ENCODE measurements at regions not wholly inside any gene's neighbourhood (a gene's known extent, or its start where the extent isn't known, plus 50 kb on each side); places are given as distances from the start of the nearest gene placed in this dataset.

DNA sequence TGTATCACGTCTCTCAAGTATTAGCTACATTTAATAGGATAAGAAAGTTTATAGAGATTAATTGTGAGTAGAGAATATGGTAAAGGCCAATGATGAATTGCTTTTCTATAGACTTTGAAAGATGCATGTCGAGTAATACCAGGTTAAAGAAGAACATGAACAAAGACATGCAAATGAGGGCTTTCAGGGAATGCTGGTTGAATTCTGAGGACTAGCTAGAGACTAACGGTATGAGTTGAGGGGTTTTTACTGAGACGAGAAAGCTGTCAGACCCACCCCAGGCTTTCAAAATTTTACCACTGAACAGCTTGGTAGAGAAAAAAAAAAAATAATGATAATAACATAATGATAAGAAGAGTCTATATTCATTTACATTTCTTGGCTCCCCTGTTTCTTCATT is 796.0 kb upstream of the CDH8 start:
- no peak for TF ChIP-seq ZFX (IDR thresholded peaks at IDR 0.05)
- TF ChIP-seq, protein P1, sequence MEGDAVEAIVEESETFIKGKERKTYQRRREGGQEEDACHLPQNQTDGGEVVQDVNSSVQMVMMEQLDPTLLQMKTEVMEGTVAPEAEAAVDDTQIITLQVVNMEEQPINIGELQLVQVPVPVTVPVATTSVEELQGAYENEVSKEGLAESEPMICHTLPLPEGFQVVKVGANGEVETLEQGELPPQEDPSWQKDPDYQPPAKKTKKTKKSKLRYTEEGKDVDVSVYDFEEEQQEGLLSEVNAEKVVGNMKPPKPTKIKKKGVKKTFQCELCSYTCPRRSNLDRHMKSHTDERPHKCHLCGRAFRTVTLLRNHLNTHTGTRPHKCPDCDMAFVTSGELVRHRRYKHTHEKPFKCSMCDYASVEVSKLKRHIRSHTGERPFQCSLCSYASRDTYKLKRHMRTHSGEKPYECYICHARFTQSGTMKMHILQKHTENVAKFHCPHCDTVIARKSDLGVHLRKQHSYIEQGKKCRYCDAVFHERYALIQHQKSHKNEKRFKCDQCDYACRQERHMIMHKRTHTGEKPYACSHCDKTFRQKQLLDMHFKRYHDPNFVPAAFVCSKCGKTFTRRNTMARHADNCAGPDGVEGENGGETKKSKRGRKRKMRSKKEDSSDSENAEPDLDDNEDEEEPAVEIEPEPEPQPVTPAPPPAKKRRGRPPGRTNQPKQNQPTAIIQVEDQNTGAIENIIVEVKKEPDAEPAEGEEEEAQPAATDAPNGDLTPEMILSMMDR (conservative IDR thresholded peaks at IDR 0.05): no peak
- no peak overlapping the region for H3K27ac ChIP-seq

DNA sequence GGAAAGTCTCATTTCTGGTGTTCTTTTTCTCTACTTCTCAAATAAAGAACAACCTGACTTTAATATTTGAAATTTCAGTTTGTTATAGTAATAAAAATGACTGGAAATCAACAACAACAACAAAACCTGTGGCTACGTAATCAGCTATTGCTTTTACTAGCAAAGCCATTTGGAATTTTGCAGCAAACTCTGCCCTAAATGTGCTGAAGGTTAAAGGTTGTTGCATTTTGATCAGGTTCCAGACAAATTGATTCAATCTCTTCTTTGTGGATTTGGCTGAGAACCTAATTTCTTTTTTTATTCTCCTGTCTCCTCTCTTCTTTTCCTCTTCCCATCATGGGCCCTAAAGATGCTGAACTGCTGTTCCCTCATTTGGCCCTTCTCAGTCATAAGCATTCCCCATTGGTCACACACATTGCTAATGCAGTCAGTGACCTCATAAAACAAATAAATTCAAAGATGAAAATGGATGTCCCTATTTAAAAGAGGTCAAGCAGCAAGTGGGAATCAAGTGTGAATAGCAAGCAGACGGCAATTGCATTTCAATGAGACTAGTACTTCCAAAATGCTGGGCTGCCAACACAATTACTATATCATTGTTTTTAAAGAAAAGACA is 795.1 kb upstream of the CDH8 start:
- TF ChIP-seq, protein P1 (conservative IDR thresholded peaks at IDR 0.05): no peak
- TF ChIP-seq ZFX (IDR thresholded peaks at IDR 0.05): no peak
- no peak overlapping the region for H3K27ac ChIP-seq

DNA sequence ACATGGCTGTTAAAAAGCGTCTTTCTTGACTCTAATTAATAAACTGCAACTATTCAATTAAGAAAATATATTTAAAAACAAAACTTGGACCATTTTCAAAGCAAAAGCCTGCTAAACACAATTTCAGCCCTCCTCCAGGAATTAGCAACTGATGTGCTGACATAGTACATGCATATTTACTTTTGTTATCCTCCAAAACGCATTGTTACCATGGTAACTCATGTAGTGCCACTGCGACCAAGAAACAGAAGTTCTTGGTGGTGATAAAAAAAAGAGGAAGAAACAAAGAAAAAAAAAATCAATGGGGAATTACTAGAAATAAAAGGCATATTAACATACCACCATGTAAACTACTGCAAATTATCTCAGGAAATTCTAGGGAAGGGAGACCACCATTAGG is 793.4 kb upstream of the CDH8 start:
- TF ChIP-seq ZFX (IDR thresholded peaks at IDR 0.05): no peak
- TF ChIP-seq, protein P1 (conservative IDR thresholded peaks at IDR 0.05): no peak
- H3K27ac ChIP-seq: no peak overlapping the region

DNA sequence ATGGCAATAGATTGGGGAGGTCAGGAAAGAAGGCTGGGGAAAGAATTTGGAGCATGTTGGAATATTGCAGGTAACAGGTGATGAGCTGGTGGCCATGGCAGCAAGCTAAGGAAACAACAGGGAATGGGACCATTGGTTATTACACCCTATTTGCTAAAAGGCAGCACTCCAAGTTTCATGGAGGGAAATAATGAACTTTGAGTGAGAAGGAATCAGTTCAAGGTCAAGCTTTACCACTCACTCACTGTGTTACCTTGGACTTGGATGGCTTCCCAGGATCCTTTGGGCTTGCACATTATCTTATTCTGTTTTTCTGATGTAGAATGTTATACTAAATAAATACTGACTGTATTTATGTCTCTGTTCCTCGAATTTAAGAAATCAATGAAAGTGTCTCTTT is 792.8 kb upstream of the CDH8 start:
- TF ChIP-seq ZFX (IDR thresholded peaks at IDR 0.05): no peak
- TF ChIP-seq, protein P1 (conservative IDR thresholded peaks at IDR 0.05): no peak

DNA sequence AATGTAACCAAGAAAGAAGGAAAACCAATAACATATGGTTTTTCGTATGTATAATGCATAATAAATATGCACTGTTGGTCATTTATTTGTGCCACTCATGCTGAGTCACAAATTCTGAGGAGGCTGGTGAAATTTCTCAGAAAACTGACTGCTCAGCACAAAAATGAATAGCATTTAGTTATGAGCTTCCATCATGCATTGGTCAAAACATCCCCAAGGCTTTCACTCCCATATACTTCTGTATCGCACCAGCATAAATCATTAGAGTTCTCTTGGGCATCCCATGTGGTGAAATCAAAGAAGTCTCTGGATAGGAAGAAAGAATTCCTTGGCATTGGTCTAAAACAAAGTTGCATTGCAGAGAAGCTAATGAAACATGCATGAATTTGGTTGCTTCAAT is 785.6 kb upstream of the CDH8 start:
- no peak for TF ChIP-seq ZFX (IDR thresholded peaks at IDR 0.05)
- H3K27ac ChIP-seq: no peak overlapping the region

More for the DNA sequence above, 792.8 kb upstream of the CDH8 start:
- H3K27ac ChIP-seq: no peak overlapping the region

DNA sequence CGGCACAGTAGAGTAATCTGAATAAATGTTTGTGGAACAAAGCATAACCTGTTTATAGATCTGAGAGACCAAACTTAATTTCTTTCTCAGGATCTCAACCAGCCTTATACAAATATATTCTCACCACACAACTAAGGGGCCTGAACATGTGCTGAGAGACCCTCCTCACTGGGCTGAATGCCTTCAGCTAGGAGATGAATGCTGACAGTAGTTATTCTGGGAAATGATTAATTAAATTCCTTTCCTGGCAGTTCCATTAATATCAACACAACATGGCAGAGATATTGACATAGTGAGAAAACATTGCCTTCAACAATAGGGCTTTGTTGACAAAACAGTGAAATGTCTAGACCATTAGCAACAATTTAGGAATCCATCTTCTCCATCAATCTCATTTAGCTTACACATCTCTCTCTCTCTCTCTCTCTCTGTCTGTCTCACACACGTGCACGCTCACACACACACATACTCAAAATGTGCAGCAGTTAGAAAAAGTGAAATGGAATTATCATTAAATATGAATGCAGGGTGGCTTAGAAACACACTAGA is 780.8 kb upstream of the CDH8 start:
- H3K27ac ChIP-seq: no peak overlapping the region
- TF ChIP-seq ZFX (IDR thresholded peaks at IDR 0.05): no peak
- TF ChIP-seq, protein P1 (conservative IDR thresholded peaks at IDR 0.05): no peak

DNA sequence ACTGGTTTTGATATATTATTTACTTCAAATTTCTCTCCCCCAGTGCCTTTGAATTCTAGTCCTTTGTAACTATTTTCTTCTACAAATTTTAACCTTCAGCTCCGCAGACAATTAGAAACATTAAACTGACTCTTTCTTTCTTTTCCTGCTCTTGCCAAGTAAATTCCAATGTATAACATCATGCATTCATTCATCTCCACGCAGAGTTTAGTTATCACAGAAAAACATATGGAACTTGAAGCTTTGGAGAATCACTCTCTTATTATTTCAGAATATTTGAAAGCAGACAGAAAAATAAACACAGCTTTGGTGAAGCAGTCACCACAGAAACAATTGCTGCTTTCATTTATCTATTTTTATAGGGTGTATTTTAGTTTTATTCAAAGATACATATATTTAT is 778.7 kb upstream of the CDH8 start:
- TF ChIP-seq, protein P1 (conservative IDR thresholded peaks at IDR 0.05): no peak
- no peak for TF ChIP-seq ZFX (IDR thresholded peaks at IDR 0.05)

More for the DNA sequence above, 778.7 kb upstream of the CDH8 start:
- H3K27ac ChIP-seq: no peak overlapping the region

Measured in C4-2B (cell line).